ENCODE measurements at regions not wholly inside any gene's neighbourhood (a gene's known extent, or its start where the extent isn't known, plus 50 kb on each side); places are given as distances from the start of the nearest gene placed in this dataset.

- intact Hi-C loops (cut with micrococcal nuclease; ENCODE audit: unreplicated experiment): no loop called here
- Histone ChIP-seq H3K36me3 (ENCODE audit: insufficient read depth, low read length) (no peaks in the 10 kb centered on the region), H3K4me1 (ENCODE audit: insufficient read depth, low read length, poor library complexity, severe bottlenecking) (no peaks in the 10 kb centered on the region), H3K9me2 (ENCODE audit: insufficient read depth, low read length) (no peaks in the 10 kb centered on the region), H2AFZ (ENCODE audit: low read length) (no peak overlapping the region), H3K27ac (ENCODE audit: low read depth, low read length, poor library complexity, severe bottlenecking) (no peak overlapping the region), H3K79me2 (ENCODE audit: insufficient read depth, low read depth, low read length) (no peaks in the 10 kb centered on the region), H4K20me1 (ENCODE audit: insufficient read depth, low read length) (no peaks in the 10 kb centered on the region), H3K4me2 (ENCODE audit: low read length) (no peak overlapping the region), H3K4me3 (ENCODE audit: low read depth, low read length, poor library complexity, severe bottlenecking) (no peak overlapping the region), H3K9me3 (ENCODE audit: low read length) (no peaks in the 10 kb centered on the region)
- peak; percentile 12 for DNase-seq (ENCODE audit: low spot score)
- CTCF ChIA-PET (ENCODE audit: unreplicated experiment): no interaction called here
- no TSS peak for BruUV-seq (replicated peaks)
- POLR2A ChIA-PET: no interaction called here
- TF ChIP-seq, protein P1, sequence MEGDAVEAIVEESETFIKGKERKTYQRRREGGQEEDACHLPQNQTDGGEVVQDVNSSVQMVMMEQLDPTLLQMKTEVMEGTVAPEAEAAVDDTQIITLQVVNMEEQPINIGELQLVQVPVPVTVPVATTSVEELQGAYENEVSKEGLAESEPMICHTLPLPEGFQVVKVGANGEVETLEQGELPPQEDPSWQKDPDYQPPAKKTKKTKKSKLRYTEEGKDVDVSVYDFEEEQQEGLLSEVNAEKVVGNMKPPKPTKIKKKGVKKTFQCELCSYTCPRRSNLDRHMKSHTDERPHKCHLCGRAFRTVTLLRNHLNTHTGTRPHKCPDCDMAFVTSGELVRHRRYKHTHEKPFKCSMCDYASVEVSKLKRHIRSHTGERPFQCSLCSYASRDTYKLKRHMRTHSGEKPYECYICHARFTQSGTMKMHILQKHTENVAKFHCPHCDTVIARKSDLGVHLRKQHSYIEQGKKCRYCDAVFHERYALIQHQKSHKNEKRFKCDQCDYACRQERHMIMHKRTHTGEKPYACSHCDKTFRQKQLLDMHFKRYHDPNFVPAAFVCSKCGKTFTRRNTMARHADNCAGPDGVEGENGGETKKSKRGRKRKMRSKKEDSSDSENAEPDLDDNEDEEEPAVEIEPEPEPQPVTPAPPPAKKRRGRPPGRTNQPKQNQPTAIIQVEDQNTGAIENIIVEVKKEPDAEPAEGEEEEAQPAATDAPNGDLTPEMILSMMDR (conservative IDR thresholded peaks at IDR 0.05; ENCODE audit: low read length): no peak
- TF ChIP-seq EZH2phosphoT487 (IDR thresholded peaks at IDR 0.05; ENCODE audit: borderline replicate concordance, low read depth, low read length): no peak
Observed at GRCh38 chr16:47970291-47970931, 185.4 kb downstream of the ABCC12 start.

DNA sequence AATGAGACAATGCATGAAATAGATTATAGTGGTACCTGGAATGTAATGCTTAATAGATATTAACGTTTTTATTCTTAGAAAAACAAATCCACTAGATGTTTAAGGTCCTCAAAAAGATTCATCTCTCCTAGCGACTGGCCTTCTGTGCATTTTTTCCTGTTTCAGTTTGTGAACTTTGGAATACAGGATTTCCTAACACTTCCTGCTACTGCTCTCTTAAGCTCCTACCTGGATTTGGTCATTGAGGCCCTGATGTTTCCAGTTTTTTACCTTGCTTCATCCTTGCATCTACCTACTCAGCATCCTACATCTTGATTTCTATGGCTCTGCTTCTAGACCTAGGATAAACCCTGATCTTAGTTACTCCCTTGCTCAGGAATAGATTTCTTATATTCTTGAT is 188.4 kb downstream of the ABCC12 start:
- no peak overlapping the region for H3K4me3 ChIP-seq (ENCODE audit: low read depth, low read length, poor library complexity, severe bottlenecking)
- H3K79me2 ChIP-seq (ENCODE audit: insufficient read depth, low read depth, low read length): no peaks in the 10 kb centered on the region
- no peak for DNase-seq (ENCODE audit: low spot score)
- no peaks in the 10 kb centered on the region for H4K20me1 ChIP-seq (ENCODE audit: insufficient read depth, low read length)
- no peak for TF ChIP-seq EZH2phosphoT487 (IDR thresholded peaks at IDR 0.05; ENCODE audit: borderline replicate concordance, low read depth, low read length)
- H2AFZ ChIP-seq (ENCODE audit: low read length): no peak overlapping the region
- POLR2A ChIA-PET: interaction anchor here (1.0 kb wide), 1 partner anchor 9 kb away, joined by 3 read pairs; no protein-coding TSS in a partner anchor
- no TSS peak for BruUV-seq (replicated peaks)
- H3K27ac ChIP-seq (ENCODE audit: low read depth, low read length, poor library complexity, severe bottlenecking): no peak overlapping the region
- CTCF ChIA-PET (ENCODE audit: unreplicated experiment): no interaction called here
- H3K4me1 ChIP-seq (ENCODE audit: insufficient read depth, low read length, poor library complexity, severe bottlenecking): no peaks in the 10 kb centered on the region
- H3K9me2 ChIP-seq (ENCODE audit: insufficient read depth, low read length): no peaks in the 10 kb centered on the region
- intact Hi-C loops (cut with micrococcal nuclease; ENCODE audit: unreplicated experiment): no loop called here
- no peak overlapping the region for H3K4me2 ChIP-seq (ENCODE audit: low read length)
- H3K36me3 ChIP-seq (ENCODE audit: insufficient read depth, low read length): no peaks in the 10 kb centered on the region
- H3K9me3 ChIP-seq (ENCODE audit: low read length): no peaks in the 10 kb centered on the region

- H3K4me2 ChIP-seq (ENCODE audit: low read length): no peak overlapping the region
- intact Hi-C loops (cut with micrococcal nuclease; ENCODE audit: unreplicated experiment): no loop called here
- no peak overlapping the region for H3K4me3 ChIP-seq (ENCODE audit: low read depth, low read length, poor library complexity, severe bottlenecking)
- H4K20me1 ChIP-seq (ENCODE audit: insufficient read depth, low read length): no peaks in the 10 kb centered on the region
- TF ChIP-seq, protein P1 (conservative IDR thresholded peaks at IDR 0.05; ENCODE audit: low read length): no peak
- TF ChIP-seq EZH2phosphoT487 (IDR thresholded peaks at IDR 0.05; ENCODE audit: borderline replicate concordance, low read depth, low read length): no peak
- H3K79me2 ChIP-seq (ENCODE audit: insufficient read depth, low read depth, low read length): no peaks in the 10 kb centered on the region
- no peaks in the 10 kb centered on the region for H3K9me3 ChIP-seq (ENCODE audit: low read length)
- DNase-seq (ENCODE audit: low spot score): no peak
- H3K36me3 ChIP-seq (ENCODE audit: insufficient read depth, low read length): no peaks in the 10 kb centered on the region
- POLR2A ChIA-PET: interaction anchor here (0.9 kb wide), 1 partner anchor 9 kb away, joined by 4 read pairs; no protein-coding TSS in a partner anchor
- BruUV-seq (replicated peaks): no TSS peak
- H3K4me1 ChIP-seq (ENCODE audit: insufficient read depth, low read length, poor library complexity, severe bottlenecking): no peaks in the 10 kb centered on the region
- CTCF ChIA-PET (ENCODE audit: unreplicated experiment): no interaction called here
- H3K9me2 ChIP-seq (ENCODE audit: insufficient read depth, low read length): no peaks in the 10 kb centered on the region
- no peak overlapping the region for H2AFZ ChIP-seq (ENCODE audit: low read length)
- H3K27ac ChIP-seq (ENCODE audit: low read depth, low read length, poor library complexity, severe bottlenecking): no peak overlapping the region
Observed at GRCh38 chr16:47966325-47966724, 189.5 kb downstream of the ABCC12 start.

Data from OCI-LY7 (cell line).